HepG2 (cell line): ENCODE measurements at regions not wholly inside any gene's neighbourhood (a gene's known extent, or its start where the extent isn't known, plus 50 kb on each side); places are given as distances from the start of the nearest gene placed in this dataset.
"Not testable (repeated sequence)": the region's sequence is repeated elsewhere in the genome, so short reads cannot be mapped to it uniquely, and the experiment has no call there.

Experiments used
- ATAC-seq: fragments of 200-7000 bp; cut with Tn5 transposase; 3 replicates; pipeline ENCODE4 v1.9.1; 2020; ENCODE audit warnings: mild to moderate bottlenecking, moderate library complexity
- BruUV-seq: library from RNA; stranded (reverse); fragments of 400-500 nt; replicated peaks from 2 replicates; lab custom pipeline; 2021; lab: Mats Ljungman, UMichigan
- CTCF ChIA-PET: fragments of 300-600 bp; formaldehyde crosslinking; extraction: SDS; loops from one replicate; lab custom pipeline; 2021; ENCODE audit warnings: low total read pairs, inconsistent platforms, low intra/inter-chr PET ratio; lab: Yijun Ruan, JAX
- POLR2A ChIA-PET: fragments of 350-600 bp; sonication (Branson Sonifier 250); formaldehyde crosslinking; loops from one replicate; lab custom pipeline; 2020; ENCODE audit warnings: antibody characterized with exemption, inconsistent platforms; lab: Yijun Ruan, JAX
- DNase-seq: peaks from one replicate; pipeline ENCODE4 v3.0.0-alpha.2; 2015; ENCODE audit warnings: low spot score
- FAIRE-seq: peaks from 3 replicates; lab custom pipeline; 2011; peaks lifted over from hg19 to GRCh38; lab: Jason Lieb, UNC
- H2AFZ ChIP-seq: one replicate; pipeline ENCODE4 v1.6.1; 2011; ENCODE audit warnings: low read length, inconsistent platforms
- H3K27ac ChIP-seq: fragments of 300-600 bp; 3 replicates; pipeline ENCODE4 v1.8.0; 2011; ENCODE audit warnings: mixed run types, mild to moderate bottlenecking, mixed read lengths, low read length, inconsistent platforms; ENCODE audit not compliant: insufficient read depth; ENCODE audit errors: extremely low read length
- H3K27me3 ChIP-seq, 2 experiments: fragments of 200-600 bp in 1 of 2; 2 replicates in 1 of 2; 3 replicates in 1 of 2; pipeline versions ENCODE4 v1.6.0 to v1.8.0; 2011; ENCODE audit warnings: low read length in 2 of 2, mild to moderate bottlenecking in 2 of 2, moderate library complexity in 2 of 2, inconsistent platforms in 1 of 2; ENCODE audit not compliant: insufficient read depth in 2 of 2, control insufficient read depth in 1 of 2
- H3K36me3 ChIP-seq, 2 experiments: fragments of 200-600 bp in 1 of 2; replicated peaks in 1 of 2; 2 replicates in 1 of 2; 3 replicates in 1 of 2; pipeline versions ENCODE4 v1.5.1 to v1.8.0; 2011; ENCODE audit warnings: low read length in 2 of 2, inconsistent platforms in 1 of 2; ENCODE audit not compliant: insufficient read depth in 2 of 2, control insufficient read depth in 1 of 2
- H3K4me1 ChIP-seq: 2 replicates; pipeline ENCODE4 v1.5.1; 2012; ENCODE audit warnings: low read length, inconsistent platforms; ENCODE audit not compliant: insufficient read depth
- H3K4me2 ChIP-seq: 2 replicates; pipeline ENCODE4 v1.6.0; 2011; ENCODE audit warnings: low read depth, low read length, inconsistent platforms
- H3K4me3 ChIP-seq, 3 experiments: fragments of 200-600 bp in 1 of 3; sonication (generic), shearing (Covaris generic) in 1 of 3; replicated peaks in 1 of 3; 2 replicates each; pipeline ENCODE4 v1.5.1; 2011 to 2016; ENCODE audit warnings: low read length in 3 of 3, inconsistent platforms in 2 of 3, low read depth in 2 of 3, mild to moderate bottlenecking in 2 of 3, control low read depth in 1 of 3, mixed read lengths in 1 of 3; ENCODE audit not compliant: insufficient read depth in 1 of 3
- H3K79me2 ChIP-seq: one replicate; pipeline ENCODE4 v1.6.1; 2011; ENCODE audit warnings: low read length, inconsistent platforms; ENCODE audit not compliant: insufficient read depth
- H3K9ac ChIP-seq: 2 replicates; pipeline ENCODE4 v1.6.0; 2011; ENCODE audit warnings: mild to moderate bottlenecking, low read depth, low read length, inconsistent platforms; ENCODE audit not compliant: insufficient read depth
- H3K9me3 ChIP-seq: 2 replicates; pipeline ENCODE4 v1.5.1; 2012; ENCODE audit warnings: mild to moderate bottlenecking, low read length
- H4K20me1 ChIP-seq: 2 replicates; pipeline ENCODE4 v1.6.0; 2011; ENCODE audit warnings: inconsistent platforms, mild to moderate bottlenecking, low read length, moderate library complexity; ENCODE audit not compliant: insufficient read depth
- ATF6 ChIP-seq: sonication (generic); formaldehyde crosslinking; conservative IDR thresholded peaks from 2 replicates; pipeline ENCODE4 v1.4.0; 2020; ENCODE audit warnings: missing genetic modification reagents
- ATM ChIP-seq: fragments of 450-650 bp; IDR thresholded peaks from 2 replicates; pipeline ENCODE4 v1.7.1; 2017; ENCODE audit warnings: mild to moderate bottlenecking, borderline replicate concordance
- CREB3 ChIP-seq: sonication (generic); formaldehyde crosslinking; IDR thresholded peaks from 2 replicates; pipeline ENCODE4 v1.5.0; 2020; ENCODE audit warnings: missing genetic modification reagents
- ELK4 ChIP-seq: sonication (generic); formaldehyde crosslinking; IDR thresholded peaks from 2 replicates; pipeline ENCODE4 v1.9.0; 2021; ENCODE audit warnings: missing genetic modification reagents, borderline replicate concordance
- GTF3A ChIP-seq: sonication (generic); formaldehyde crosslinking; conservative IDR thresholded peaks from 2 replicates; pipeline ENCODE4 v1.4.0; 2020; ENCODE audit warnings: mild to moderate bottlenecking, missing genetic modification reagents
- JUNB ChIP-seq: sonication (generic); formaldehyde crosslinking; IDR thresholded peaks from 2 replicates; pipeline ENCODE4 v1.8.0; 2022; ENCODE audit warnings: missing genetic modification reagents, mild to moderate bottlenecking, borderline replicate concordance
- LCORL ChIP-seq, 2 experiments: fragments of 450-650 bp in 1 of 2; sonication (generic) in 1 of 2; formaldehyde crosslinking in 1 of 2; IDR thresholded peaks; 2 replicates each; pipeline versions ENCODE4 v1.5.0 to v1.6.1; 2017 to 2020; ENCODE audit warnings: antibody characterized with exemption in 1 of 2, missing genetic modification reagents in 1 of 2
- RFX1 ChIP-seq: fragments of 450-650 bp; IDR thresholded peaks from 2 replicates; pipeline ENCODE4 v1.6.1; 2017
- SALL2 ChIP-seq: sonication (generic); formaldehyde crosslinking; IDR thresholded peaks from 2 replicates; pipeline ENCODE4 v1.8.1; 2023; ENCODE audit warnings: mild to moderate bottlenecking, missing genetic modification reagents, inconsistent platforms
- ZBTB3 ChIP-seq: sonication (generic); formaldehyde crosslinking; IDR thresholded peaks from 2 replicates; pipeline ENCODE4 v1.4.0; 2020; ENCODE audit warnings: low read depth, mild to moderate bottlenecking, moderate library complexity, missing genetic modification reagents, borderline replicate concordance
- ZBTB38 ChIP-seq: sonication (generic); formaldehyde crosslinking; IDR thresholded peaks from 2 replicates; pipeline ENCODE4 v1.5.1; 2020; ENCODE audit warnings: mild to moderate bottlenecking, missing genetic modification reagents
- ZBTB42 ChIP-seq: sonication (generic); formaldehyde crosslinking; IDR thresholded peaks from 2 replicates; pipeline ENCODE4 v1.5.0; 2020; ENCODE audit warnings: mild to moderate bottlenecking, missing genetic modification reagents
- ZNF460 ChIP-seq: sonication (generic); formaldehyde crosslinking; IDR thresholded peaks from 2 replicates; pipeline ENCODE4 v1.5.1; 2020; ENCODE audit warnings: missing genetic modification reagents, mild to moderate bottlenecking, borderline replicate concordance
- ZNF891 ChIP-seq: sonication (generic); formaldehyde crosslinking; IDR thresholded peaks from 2 replicates; pipeline ENCODE4 v1.5.0; 2020; ENCODE audit warnings: mild to moderate bottlenecking, missing genetic modification reagents
- WGBS: methylation state at CpG from one replicate; pipeline ENCODE4 v1.1.6; 2017; ENCODE audit warnings: low lambda C conversion rate; 5-methylcytosine and 5-hydroxymethylcytosine counted together
- in situ Hi-C: cut with HindIII; loops from 2 replicates; pipeline ENCODE4 v1.10.0; 2017; ENCODE audit warnings: low pct_unique_long_range_greater_than_20kb; ENCODE audit not compliant: extremely low pct_ligation_motif_present
- intact Hi-C: fragments of 100-400 bp; cut with micrococcal nuclease; formaldehyde crosslinking; loops from one replicate; pipeline ENCODE4 v1.10.0; 2022; ENCODE audit not compliant: unreplicated experiment

GRCh38 chr4:138863160-138863559 is 152.4 kb upstream of the NOCT start (continued):
- TF ChIP-seq ELK4 (CRISPR knock-in tag) (no peak), JUNB (CRISPR knock-in tag) (no peak), ZBTB3 (CRISPR knock-in tag) (no peak), ZBTB42 (CRISPR knock-in tag) (no peak), SALL2 (no peak)

GRCh38 chr4:138861135-138861534 is 154.4 kb upstream of the NOCT start:
- DNase-seq (no peak), ATAC-seq (no peak), FAIRE-seq (no peak)
- 2% methylated on average over 5 of the region's 5 CpGs for WGBS
- H3K27me3 ChIP-seq = peaks cover 0 to 4% of the 10 kb centered on the region in 2 experiments; a peak in 1 of 5 replicates
- H3K27ac ChIP-seq = no peak overlapping the region
- intact Hi-C loops = no loop called here
- ChIA-PET POLR2A (no interaction called here), CTCF (no interaction called here)
- no peaks in the 10 kb centered on the region for H4K20me1 ChIP-seq
- BruUV-seq = no TSS peak
- in situ Hi-C loops = no loop called here
- no peak overlapping the region for H2AFZ ChIP-seq
- no peak for TF ChIP-seq ZNF460 (CRISPR knock-in tag)
- TF ChIP-seq LCORL (IDR thresholded peaks at IDR 0.05) = no peak
- TF ChIP-seq LCORL (CRISPR knock-in tag; IDR thresholded peaks at IDR 0.05) = no peak
- TF ChIP-seq ZBTB38 (CRISPR knock-in tag) = no peak
- TF ChIP-seq CREB3 (CRISPR knock-in tag) = no peak
- TF ChIP-seq ZNF891 = no peak
- TF ChIP-seq RFX1 = no peak
- TF ChIP-seq ATF6 (CRISPR knock-in tag) = no peak
- TF ChIP-seq ATM = no peak
- no peak for TF ChIP-seq GTF3A (CRISPR knock-in tag)
- no peaks in the 10 kb centered on the region for H3K36me3 ChIP-seq
- no peaks in the 10 kb centered on the region for H3K4me1 ChIP-seq
- no peak overlapping the region for H3K4me2 ChIP-seq
- no peaks in the 10 kb centered on the region for H3K9me3 ChIP-seq
- no peak overlapping the region for H3K4me3 ChIP-seq
- no peaks in the 10 kb centered on the region for H3K79me2 ChIP-seq
- no peak overlapping the region for H3K9ac ChIP-seq

- H3K4me2 ChIP-seq, H3K4me1 ChIP-seq, H3K27ac ChIP-seq, H3K27me3 ChIP-seq, BruUV-seq, CTCF ChIA-PET, POLR2A ChIA-PET, in situ Hi-C loops, H3K79me2 ChIP-seq, H3K36me3 ChIP-seq, DNase-seq, ATAC-seq, H4K20me1 ChIP-seq, H3K4me3 ChIP-seq, H3K9ac ChIP-seq, H3K9me3 ChIP-seq, FAIRE-seq, H2AFZ ChIP-seq, intact Hi-C loops: not testable (repeated sequence)
- WGBS = 7% methylated on average over 1 of the region's 1 CpG
Measured at GRCh38 chr4:138860357-138860756, 155.2 kb upstream of the NOCT start.
